ENCODE measurements at regions not wholly inside any gene's neighbourhood (a gene's known extent, or its start where the extent isn't known, plus 50 kb on each side); places are given as distances from the start of the nearest gene placed in this dataset.
A peak's percentile ranks its signal among the peaks of the same experiment; 100 is the strongest.

DNA sequence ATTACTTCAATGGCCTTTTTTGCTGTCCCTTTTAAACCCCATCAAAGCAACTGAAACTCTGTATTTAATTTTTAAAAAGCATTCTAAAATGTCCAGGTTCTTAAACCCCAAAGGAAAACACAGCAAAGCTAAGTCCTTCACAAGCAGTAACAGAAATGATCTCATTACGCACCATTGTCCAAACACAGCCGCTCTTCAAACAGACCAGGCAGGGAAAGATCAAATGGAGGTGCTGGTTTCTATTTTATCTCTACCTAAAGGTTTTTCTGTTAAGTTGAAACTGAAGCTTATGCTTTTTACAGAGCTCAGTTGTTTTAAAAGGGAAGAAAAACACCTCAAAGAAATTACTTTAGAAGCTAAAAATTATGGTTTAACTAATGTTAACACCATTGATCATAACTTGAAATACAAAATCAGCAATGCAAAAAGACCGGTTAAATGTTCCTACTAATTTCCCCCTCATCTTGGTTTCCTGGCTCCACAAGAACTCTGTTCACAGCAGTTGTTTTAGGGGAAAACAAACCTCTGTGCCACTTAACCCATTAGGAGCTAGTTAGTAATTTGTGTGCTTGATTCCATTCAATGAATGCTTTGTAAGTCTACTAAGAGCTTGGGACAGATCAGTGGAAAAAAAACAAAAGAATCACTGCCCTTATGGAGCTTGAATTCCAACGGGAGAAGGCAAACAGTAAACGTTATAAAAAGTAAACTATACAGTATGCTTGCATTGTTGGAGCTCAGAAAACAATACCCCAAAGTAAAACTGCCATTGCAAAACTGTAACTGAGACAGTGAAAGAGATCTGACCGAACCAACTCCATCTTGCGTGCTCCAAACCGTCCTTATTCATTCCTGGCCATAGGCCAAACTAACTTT, 87.4 kb downstream of the CD24 start (continued):
- TF ChIP-seq, protein P1, sequence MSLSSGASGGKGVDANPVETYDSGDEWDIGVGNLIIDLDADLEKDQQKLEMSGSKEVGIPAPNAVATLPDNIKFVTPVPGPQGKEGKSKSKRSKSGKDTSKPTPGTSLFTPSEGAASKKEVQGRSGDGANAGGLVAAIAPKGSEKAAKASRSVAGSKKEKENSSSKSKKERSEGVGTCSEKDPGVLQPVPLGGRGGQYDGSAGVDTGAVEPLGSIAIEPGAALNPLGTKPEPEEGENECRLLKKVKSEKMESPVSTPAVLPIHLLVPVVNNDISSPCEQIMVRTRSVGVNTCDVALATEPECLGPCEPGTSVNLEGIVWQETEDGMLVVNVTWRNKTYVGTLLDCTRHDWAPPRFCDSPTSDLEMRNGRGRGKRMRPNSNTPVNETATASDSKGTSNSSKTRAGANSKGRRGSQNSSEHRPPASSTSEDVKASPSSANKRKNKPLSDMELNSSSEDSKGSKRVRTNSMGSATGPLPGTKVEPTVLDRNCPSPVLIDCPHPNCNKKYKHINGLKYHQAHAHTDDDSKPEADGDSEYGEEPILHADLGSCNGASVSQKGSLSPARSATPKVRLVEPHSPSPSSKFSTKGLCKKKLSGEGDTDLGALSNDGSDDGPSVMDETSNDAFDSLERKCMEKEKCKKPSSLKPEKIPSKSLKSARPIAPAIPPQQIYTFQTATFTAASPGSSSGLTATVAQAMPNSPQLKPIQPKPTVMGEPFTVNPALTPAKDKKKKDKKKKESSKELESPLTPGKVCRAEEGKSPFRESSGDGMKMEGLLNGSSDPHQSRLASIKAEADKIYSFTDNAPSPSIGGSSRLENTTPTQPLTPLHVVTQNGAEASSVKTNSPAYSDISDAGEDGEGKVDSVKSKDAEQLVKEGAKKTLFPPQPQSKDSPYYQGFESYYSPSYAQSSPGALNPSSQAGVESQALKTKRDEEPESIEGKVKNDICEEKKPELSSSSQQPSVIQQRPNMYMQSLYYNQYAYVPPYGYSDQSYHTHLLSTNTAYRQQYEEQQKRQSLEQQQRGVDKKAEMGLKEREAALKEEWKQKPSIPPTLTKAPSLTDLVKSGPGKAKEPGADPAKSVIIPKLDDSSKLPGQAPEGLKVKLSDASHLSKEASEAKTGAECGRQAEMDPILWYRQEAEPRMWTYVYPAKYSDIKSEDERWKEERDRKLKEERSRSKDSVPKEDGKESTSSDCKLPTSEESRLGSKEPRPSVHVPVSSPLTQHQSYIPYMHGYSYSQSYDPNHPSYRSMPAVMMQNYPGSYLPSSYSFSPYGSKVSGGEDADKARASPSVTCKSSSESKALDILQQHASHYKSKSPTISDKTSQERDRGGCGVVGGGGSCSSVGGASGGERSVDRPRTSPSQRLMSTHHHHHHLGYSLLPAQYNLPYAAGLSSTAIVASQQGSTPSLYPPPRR (CRISPR knock-in tag; IDR thresholded peaks at IDR 0.05; ENCODE audit: borderline replicate concordance), result no peak
- peak; percentile 96 for TF ChIP-seq ZNF175 (CRISPR knock-in tag; IDR thresholded peaks at IDR 0.05; ENCODE audit: low read depth)
- TF ChIP-seq BCL6 (CRISPR knock-in tag; IDR thresholded peaks at IDR 0.05), result no peak
- no peak for TF ChIP-seq ELF4 (CRISPR knock-in tag; IDR thresholded peaks at IDR 0.05)
- no peak for TF ChIP-seq MYC (IDR thresholded peaks at IDR 0.05; ENCODE audit: low read depth, low read length)
- TF ChIP-seq MYC (CRISPR knock-in tag; IDR thresholded peaks at IDR 0.05; ENCODE audit: borderline replicate concordance, low read depth), result peak; percentile 72; the same call in 1 of the 2 replicates
- TF ChIP-seq, protein P2, sequence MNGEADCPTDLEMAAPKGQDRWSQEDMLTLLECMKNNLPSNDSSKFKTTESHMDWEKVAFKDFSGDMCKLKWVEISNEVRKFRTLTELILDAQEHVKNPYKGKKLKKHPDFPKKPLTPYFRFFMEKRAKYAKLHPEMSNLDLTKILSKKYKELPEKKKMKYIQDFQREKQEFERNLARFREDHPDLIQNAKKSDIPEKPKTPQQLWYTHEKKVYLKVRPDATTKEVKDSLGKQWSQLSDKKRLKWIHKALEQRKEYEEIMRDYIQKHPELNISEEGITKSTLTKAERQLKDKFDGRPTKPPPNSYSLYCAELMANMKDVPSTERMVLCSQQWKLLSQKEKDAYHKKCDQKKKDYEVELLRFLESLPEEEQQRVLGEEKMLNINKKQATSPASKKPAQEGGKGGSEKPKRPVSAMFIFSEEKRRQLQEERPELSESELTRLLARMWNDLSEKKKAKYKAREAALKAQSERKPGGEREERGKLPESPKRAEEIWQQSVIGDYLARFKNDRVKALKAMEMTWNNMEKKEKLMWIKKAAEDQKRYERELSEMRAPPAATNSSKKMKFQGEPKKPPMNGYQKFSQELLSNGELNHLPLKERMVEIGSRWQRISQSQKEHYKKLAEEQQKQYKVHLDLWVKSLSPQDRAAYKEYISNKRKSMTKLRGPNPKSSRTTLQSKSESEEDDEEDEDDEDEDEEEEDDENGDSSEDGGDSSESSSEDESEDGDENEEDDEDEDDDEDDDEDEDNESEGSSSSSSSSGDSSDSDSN (IDR thresholded peaks at IDR 0.05; ENCODE audit: borderline replicate concordance in 1 of 2, low read depth in 2 of 2, low read length in 2 of 2), result no peak
- TF ChIP-seq, protein P3, sequence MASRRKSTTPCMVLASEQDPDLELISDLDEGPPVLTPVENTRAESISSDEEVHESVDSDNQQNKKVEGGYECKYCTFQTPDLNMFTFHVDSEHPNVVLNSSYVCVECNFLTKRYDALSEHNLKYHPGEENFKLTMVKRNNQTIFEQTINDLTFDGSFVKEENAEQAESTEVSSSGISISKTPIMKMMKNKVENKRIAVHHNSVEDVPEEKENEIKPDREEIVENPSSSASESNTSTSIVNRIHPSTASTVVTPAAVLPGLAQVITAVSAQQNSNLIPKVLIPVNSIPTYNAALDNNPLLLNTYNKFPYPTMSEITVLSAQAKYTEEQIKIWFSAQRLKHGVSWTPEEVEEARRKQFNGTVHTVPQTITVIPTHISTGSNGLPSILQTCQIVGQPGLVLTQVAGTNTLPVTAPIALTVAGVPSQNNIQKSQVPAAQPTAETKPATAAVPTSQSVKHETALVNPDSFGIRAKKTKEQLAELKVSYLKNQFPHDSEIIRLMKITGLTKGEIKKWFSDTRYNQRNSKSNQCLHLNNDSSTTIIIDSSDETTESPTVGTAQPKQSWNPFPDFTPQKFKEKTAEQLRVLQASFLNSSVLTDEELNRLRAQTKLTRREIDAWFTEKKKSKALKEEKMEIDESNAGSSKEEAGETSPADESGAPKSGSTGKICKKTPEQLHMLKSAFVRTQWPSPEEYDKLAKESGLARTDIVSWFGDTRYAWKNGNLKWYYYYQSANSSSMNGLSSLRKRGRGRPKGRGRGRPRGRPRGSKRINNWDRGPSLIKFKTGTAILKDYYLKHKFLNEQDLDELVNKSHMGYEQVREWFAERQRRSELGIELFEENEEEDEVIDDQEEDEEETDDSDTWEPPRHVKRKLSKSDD (conservative IDR thresholded peaks at IDR 0.05; ENCODE audit: low read length), result no peak
- TF ChIP-seq ZNF766 (CRISPR knock-in tag; conservative IDR thresholded peaks at IDR 0.05), result peak; percentile 86
- peak; percentile 95 for TF ChIP-seq HIVEP1 (CRISPR knock-in tag; IDR thresholded peaks at IDR 0.05)
- peak; percentile 94 for TF ChIP-seq DDX20 (tag; IDR thresholded peaks at IDR 0.05; ENCODE audit: low read depth)
- TF ChIP-seq, protein P4, sequence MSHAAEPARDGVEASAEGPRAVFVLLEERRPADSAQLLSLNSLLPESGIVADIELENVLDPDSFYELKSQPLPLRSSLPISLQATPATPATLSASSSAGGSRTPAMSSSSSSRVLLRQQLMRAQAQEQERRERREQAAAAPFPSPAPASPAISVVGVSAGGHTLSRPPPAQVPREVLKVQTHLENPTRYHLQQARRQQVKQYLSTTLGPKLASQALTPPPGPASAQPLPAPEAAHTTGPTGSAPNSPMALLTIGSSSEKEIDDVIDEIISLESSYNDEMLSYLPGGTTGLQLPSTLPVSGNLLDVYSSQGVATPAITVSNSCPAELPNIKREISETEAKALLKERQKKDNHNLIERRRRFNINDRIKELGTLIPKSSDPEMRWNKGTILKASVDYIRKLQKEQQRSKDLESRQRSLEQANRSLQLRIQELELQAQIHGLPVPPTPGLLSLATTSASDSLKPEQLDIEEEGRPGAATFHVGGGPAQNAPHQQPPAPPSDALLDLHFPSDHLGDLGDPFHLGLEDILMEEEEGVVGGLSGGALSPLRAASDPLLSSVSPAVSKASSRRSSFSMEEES (CRISPR knock-in tag; IDR thresholded peaks at IDR 0.05), result no peak
- TF ChIP-seq ESRRA (IDR thresholded peaks at IDR 0.05; ENCODE audit: borderline replicate concordance, low read depth), result no peak
- TF ChIP-seq NFE2 (IDR thresholded peaks at IDR 0.05; ENCODE audit: low read depth), result no peak
- TF ChIP-seq NUFIP1 (IDR thresholded peaks at IDR 0.05; ENCODE audit: partially characterized antibody), result no peak

Measured in K562 (cell line).